HT-29 (cell line): ENCODE measurements at regions not wholly inside any gene's neighbourhood (a gene's known extent, or its start where the extent isn't known, plus 50 kb on each side); places are given as distances from the start of the nearest gene placed in this dataset.
A peak's percentile ranks its signal among the peaks of the same experiment; 100 is the strongest.
"Not testable (repeated sequence)": the region's sequence is repeated elsewhere in the genome, so short reads cannot be mapped to it uniquely, and the experiment has no call there.

Experiments used
- DNase-seq: peaks from one replicate; pipeline ENCODE4 v3.0.0-alpha.2; 2015; ENCODE audit warnings: low spot score

- not testable (repeated sequence) for DNase-seq
Measured at GRCh38 chr12:9412459-9412858, 195.3 kb downstream of the KLRB1 start.

GRCh38 chr12:9411616-9412268, 196.0 kb downstream of the KLRB1 start:
- DNase-seq, result not testable (repeated sequence)

- DNase-seq, result not testable (repeated sequence)
Measured at GRCh38 chr12:9407425-9407748, 199.2 kb upstream of the PZP start.

GRCh38 chr12:9406564-9407424, 198.6 kb upstream of the PZP start:
- no peak for DNase-seq

- no peak for DNase-seq
Measured at GRCh38 chr12:9405886-9406563, 197.8 kb upstream of the PZP start.

GRCh38 chr12:9404469-9405260, 196.5 kb upstream of the PZP start:
- no peak for DNase-seq

GRCh38 chr12:9404031-9404430, 195.8 kb upstream of the PZP start:
- DNase-seq, result no peak

- not testable (repeated sequence) for DNase-seq
Measured at GRCh38 chr12:9402432-9403040, 194.3 kb upstream of the PZP start.

- DNase-seq, result not testable (repeated sequence)
Measured at GRCh38 chr12:9396367-9396766, 188.2 kb upstream of the PZP start.

- DNase-seq, result not testable (repeated sequence)
Measured at GRCh38 chr12:9395220-9395619, 187.0 kb upstream of the PZP start.

- DNase-seq, result no peak
Measured at GRCh38 chr12:9392842-9393241, 184.6 kb upstream of the PZP start.

- no peak for DNase-seq
Measured at GRCh38 chr12:9391815-9392214, 183.6 kb upstream of the PZP start.

- DNase-seq, result no peak
Measured at GRCh38 chr12:9390761-9391160, 182.6 kb upstream of the PZP start.

GRCh38 chr12:9389796-9390195, 181.6 kb upstream of the PZP start:
- DNase-seq, result no peak

- DNase-seq, result no peak
Measured at GRCh38 chr12:9388379-9388778, 180.2 kb upstream of the PZP start.

- no peak for DNase-seq
Measured at GRCh38 chr12:9387450-9387849, 179.3 kb upstream of the PZP start.

- no peak for DNase-seq
Measured at GRCh38 chr12:9383585-9383984, 175.4 kb upstream of the PZP start.

GRCh38 chr12:9381619-9382018, 173.4 kb upstream of the PZP start:
- DNase-seq, result no peak

- no peak for DNase-seq
Measured at GRCh38 chr12:9380650-9381049, 172.5 kb upstream of the PZP start.

GRCh38 chr12:9379023-9379742, 171.0 kb upstream of the PZP start:
- no peak for DNase-seq

- DNase-seq, result peak; percentile 30
Measured at GRCh38 chr12:9378430-9378835, 170.2 kb upstream of the PZP start.
